ENCODE measurements at regions not wholly inside any gene's neighbourhood (a gene's known extent, or its start where the extent isn't known, plus 50 kb on each side); places are given as distances from the start of the nearest gene placed in this dataset.

DNA sequence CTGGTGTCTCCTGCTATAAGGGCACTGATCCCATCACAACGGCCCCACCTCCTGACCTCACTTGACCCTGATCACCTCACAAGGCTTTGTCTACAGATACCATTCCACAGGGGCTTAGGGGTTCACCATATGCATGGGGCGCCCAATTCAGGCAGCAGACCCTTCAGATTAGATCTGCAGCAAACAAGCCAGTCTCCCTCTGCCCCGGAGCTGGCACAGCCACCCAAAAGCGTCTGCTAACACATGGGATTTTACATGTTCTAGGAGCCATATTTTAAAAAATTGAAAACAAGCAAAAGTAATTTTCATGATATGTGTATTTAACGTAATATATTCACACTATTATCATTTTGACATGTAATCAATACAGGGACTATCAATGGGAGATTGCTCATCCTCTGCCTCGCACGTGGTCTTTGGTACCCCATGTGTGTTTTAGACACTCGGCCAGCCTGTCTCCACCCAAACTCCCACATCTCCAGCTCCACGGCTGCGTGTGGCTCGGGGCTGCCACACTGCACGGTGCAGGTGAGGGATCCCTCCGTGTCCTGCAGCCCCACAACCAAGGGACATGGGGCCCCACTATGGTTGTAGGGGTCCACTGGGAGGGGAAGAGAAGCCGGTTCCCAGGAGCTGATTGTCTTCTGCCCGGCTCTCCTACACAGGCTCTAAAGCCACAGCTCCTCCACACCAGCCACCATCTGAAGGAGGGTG lies 107.6 kb downstream of the RBFOX3 start:
- DNase-seq (ENCODE audit: low read depth in 2 of 2, low spot score in 1 of 2), result no peak

DNA sequence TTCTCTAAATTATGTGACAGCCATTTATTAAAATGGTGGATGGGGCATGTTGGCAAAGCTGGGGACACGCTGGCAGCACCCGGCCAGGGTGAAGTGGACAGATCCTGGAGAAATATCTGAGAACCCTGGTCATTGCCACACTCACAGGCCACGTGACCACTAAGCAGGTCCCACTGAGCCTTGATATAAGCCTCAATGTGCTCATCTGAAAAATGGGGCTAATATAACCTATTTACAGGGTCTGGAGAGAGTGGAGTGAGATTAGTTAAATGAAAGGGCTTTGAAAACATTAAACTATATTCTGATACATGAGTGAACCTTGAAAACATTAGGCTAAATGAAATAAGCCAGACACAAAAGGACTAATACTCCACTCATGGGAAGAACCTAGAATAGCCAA lies 108.9 kb downstream of the RBFOX3 start:
- no peak for DNase-seq (ENCODE audit: low read depth in 2 of 2, low spot score in 1 of 2)

DNA sequence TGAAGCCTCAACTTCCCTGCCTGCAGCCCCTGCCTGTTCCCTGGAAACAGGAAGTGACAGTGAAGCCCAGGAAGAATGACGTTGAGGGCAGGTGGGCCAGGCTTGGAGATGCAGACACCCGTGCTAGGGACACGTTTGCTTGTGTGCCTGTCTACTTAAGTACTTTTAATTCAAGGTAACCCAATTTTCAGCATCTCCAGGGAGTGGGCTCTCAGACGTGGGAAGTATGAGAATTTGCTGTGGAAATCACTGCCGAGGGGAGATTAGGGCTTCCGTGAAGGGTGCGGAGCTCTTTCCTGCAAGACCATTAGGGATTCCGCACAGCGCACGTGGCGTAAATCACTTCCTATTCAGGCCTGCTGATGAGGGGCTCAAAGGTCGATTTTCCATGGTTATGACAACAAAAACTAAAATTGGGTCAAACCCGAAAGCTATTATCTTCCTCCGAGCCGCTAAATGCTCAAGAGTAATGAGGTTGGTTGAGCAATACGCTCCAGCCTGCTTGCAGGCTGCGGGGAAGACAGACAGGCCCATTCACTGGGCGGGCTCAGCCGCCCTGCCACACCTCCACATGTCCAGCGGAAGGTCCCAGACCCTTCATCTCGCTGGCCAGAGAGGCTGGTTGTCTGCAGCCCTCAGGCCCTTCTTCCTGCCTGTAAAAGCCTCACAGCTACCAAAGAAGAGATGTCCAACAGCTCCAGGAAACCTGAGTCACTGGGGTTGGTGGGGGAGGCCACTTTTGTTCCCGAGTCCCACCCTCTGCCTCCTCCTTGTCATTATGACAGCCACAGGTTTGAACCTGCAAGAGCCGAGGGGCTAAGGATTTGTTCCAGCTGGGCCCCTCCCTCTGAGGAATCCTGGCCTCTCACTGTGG lies 109.9 kb downstream of the RBFOX3 start:
- DNase-seq (ENCODE audit: low read depth in 2 of 2, low spot score in 1 of 2), result no peak

DNA sequence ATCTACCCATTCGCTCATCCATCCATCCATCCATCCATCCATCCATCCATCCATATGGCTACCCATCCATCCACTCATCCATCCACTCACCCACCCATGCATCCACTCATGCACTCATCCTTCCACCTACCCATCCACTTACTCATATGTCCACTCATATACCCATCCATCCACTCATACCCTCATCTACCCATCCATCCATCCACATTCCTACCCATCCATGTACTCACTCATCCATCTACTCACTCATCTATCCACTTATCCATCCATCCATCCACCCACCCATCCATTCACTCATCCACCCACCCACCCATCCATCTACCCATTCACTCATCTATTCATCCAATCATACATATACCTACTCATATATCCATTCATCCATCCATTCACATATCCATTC lies 112.0 kb downstream of the RBFOX3 start:
- no peak for DNase-seq (ENCODE audit: low read depth in 2 of 2, low spot score in 1 of 2)

DNA sequence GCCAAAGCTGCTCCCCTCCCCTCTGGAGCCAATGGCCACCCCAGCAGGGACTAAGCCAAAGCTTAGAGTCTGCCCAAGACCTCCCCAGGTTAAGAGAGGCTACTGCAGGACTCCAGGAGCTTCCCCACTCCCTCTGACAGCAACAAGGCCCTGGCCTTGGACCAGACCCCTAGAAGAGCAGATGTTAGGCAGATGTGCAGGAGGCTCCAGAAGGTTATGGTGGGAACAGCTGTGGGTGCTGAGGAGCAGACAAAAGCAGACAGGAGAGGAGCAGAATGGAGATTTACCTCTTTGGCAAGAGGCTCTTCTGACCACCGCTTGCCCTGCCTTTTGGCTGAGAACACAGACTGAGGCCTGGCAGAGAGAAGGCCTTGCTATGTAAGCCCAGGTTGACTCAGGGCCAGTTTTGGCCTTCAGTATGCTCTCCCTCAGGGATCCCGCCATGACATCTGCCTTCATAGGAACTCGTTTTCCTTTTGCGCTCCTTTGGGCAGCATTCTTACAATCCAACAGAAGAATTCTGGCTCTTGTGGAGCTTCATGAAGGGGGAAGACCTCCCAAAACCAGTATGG lies 113.0 kb downstream of the RBFOX3 start:
- no peak for DNase-seq (ENCODE audit: low read depth in 2 of 2, low spot score in 1 of 2)

DNA sequence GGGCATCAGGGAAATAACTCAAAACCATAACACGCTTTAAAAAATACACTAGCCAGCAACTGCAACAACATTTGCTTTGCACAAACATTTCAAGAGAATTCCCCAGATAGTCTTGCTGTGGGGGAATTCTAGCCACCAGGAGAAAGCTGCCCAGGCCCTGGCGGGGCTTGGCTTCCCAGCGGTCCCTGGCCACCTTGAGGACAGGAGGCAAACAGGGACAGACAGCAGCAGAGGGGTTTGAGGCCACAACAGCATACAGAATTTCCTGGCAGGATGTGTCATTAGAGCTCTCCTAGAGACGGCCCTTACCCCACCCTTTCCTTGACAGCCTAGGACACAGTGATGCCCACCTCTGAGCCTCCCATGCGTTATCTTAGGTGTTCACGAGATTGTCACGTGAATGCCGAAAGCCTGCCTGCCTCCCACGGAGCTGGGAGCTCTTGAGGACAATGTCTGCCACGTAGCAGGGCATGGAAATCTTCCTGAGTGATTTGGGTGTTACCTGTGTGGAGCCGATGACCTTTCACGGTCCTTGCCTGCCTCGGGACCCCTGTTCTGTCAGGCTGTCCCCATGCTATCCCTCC lies 114.3 kb downstream of the RBFOX3 start:
- no peak for DNase-seq (ENCODE audit: low read depth in 2 of 2, low spot score in 1 of 2)

DNA sequence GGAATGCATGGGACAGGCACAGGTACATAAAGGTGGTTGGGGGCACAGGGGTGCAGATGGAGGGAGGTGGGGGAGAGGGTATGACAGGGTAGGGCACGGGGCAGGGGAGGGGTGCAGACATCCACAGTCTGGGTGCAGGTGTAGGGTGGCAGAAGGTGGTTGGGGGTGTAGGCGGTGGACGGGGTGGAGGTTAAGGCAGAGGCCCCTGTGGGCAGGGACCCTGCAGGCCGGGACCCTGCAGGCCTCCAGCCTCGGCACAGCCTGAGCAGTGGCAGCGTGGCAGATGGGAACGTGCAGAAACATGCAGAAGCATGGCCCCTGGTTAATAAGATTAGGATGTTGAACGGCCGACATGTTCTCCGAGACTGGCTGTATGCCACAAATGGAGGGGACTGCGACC lies 115.2 kb downstream of the RBFOX3 start:
- no peak for DNase-seq (ENCODE audit: low read depth in 2 of 2, low spot score in 1 of 2)

DNA sequence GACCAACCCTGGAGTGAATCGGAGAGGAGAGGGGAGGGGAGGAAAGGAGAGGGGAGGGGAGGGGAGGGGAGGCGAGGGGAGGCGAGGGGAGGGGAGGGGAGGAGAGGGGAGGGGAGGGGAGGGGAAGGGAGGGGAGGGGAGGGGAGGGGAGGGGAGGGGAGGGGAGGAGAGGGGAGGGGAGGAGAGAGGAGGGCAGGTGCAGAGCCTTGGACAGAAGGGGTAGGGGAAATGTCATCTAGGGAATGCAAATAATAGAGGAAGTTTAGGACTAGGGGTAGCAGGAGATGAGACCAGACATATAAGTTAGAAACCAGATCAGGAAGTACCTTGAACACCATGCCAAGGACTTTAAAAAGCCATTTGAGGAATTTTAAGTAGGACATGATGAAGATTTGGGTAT lies 119.8 kb downstream of the RBFOX3 start:
- no peak for DNase-seq (ENCODE audit: low read depth in 2 of 2, low spot score in 1 of 2)

DNA sequence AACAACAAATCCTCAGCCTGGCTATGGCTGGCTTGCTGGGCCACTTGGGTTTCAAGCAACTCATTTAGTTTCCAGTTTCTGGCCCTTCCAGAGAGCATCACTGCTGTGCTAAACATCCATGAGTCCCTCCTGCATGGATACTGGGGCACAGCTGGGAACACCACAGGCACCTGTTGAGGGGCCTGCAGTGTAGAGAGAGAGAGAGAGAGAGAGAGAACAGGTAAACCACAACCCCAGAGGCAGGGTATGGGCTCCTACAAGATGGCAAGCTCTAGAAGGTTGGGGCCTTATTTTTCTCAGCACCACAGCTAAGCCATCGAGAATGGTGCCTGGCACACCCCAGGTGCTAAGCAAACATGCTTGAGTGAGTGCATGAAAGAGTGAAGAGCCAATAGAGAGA lies 120.3 kb downstream of the RBFOX3 start:
- DNase-seq (ENCODE audit: low read depth in 2 of 2, low spot score in 1 of 2), result no peak

DNA sequence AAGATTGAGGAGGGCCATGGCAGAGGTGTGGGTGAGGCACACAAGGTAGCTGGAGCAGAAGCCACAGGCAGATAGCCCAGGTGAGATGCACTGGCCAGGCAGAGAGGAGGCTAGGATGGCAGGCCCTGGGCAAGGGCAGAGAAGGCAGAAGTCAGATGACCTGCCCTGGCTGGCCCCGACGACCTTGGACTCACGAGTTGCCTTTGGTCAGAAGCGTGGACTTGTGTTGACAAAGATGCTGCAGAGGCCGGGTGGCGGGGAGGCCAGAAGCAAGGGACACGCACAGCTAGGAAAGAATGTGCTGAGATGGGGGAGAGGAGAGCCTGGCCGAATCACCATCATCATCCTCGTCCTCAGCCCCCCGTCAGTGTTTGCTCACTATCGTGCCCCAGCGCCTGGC lies 123.7 kb downstream of the RBFOX3 start:
- no peak for DNase-seq (ENCODE audit: low read depth in 2 of 2, low spot score in 1 of 2)

DNA sequence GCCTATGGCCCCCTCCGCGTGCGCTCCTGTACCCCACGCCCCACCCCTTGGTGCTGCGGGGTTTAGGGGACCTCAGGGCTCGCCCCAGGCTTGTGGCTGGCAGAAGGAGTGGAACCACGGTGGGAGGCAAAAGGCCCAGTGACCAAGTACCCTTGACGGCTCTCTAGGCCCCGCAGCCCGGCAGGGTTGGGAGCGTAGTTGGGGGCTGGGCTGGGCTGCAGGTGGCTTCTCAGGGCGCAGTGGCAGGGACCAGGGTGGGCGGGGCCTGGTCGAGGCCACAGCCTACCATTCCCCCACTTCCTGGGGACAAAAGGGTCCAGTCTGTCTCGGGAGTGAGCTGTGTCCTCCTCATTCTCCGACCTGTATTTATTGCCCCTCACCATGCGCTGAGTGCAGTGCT lies 124.9 kb downstream of the RBFOX3 start:
- DNase-seq (ENCODE audit: low read depth in 2 of 2, low spot score in 1 of 2), result no peak

DNA sequence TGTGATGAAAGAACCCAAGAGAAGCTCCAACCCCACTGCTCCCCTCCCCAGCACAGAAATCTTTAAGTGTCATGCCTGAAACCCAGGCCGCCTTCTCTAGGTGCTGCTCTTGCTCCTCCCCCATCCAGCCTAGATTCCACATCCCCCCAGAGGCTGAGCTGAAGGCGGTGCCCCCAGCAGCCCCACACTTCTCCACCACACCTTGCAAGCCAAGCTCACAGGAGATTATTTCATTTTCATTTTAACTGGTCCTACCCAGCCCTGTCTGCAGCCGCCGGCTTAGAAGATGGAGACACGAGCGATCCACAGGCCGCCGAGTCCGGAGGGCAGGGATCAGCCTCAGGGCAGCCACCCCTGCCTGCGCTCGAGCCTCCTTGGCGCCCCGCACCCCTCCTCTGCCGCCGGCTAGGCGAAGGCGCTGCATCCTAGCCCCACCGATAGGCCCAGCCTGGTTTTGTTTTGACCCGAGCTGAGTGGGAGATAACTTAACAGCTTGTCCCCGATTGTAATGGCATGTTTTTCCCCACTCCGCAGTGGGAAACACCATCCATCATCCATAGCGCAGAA lies 125.3 kb downstream of the RBFOX3 start:
- DNase-seq (ENCODE audit: low read depth in 2 of 2, low spot score in 1 of 2), result no peak

DNA sequence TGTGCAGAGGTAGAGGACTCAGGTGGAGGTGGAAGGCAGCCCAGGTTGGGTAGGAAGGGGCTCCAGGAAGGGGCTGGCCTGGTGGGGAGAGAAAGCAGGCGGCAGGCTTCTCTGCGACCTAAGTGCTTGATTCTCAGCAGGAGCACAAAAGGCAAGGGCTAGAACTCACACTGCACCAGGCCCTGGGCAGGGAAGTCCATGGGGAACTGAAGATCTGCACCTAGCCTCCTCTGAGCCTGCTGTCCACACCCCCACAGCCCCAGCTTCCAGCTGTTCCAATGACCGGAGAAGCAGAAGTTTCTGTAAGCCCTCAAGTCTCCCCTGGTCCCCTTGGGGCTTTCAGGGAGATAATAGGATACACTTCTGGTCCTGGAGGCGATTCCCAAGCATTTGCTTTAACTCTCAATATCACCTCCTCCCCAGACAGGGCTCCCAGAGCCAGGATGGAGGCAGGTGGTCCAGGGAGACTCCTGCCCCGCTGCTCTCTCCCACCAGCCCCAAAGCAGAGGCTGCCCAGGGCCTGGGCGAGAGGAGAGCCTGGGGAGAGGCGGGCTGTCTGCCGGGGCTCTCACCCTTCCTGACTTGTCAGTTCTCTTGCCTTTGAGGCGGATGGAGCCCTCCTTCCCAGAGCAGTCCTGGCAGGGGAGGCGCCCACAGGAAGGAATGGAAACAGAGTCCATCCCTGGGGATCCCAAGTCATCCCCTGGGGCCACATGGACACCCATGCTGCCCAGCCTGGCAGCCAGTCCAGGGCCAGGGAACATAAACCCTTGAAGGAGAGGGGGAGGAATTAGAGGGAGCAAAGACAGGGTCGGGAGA lies 126.0 kb downstream of the RBFOX3 start:
- DNase-seq (ENCODE audit: low read depth in 2 of 2, low spot score in 1 of 2), result no peak

DNA sequence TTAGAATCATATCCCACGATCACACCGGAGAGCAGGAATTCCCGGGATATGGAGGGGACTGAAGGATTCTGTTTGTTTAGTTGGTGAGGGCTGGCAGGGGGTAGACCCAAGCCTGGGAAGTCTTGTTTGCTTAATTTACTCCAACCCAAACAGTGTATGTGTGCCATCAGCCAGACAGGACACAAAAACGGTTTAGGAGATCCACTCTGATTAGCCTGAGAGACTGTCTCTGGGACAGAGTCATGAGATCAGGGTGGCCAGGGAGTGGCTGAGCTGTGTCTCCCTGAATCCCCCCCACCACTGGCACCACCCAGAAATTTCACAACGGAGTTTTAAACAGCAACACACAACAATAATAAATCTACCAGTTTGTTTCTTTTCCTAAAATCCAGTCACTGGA lies 127.0 kb downstream of the RBFOX3 start:
- no peak for DNase-seq (ENCODE audit: low read depth in 2 of 2, low spot score in 1 of 2)

DNA sequence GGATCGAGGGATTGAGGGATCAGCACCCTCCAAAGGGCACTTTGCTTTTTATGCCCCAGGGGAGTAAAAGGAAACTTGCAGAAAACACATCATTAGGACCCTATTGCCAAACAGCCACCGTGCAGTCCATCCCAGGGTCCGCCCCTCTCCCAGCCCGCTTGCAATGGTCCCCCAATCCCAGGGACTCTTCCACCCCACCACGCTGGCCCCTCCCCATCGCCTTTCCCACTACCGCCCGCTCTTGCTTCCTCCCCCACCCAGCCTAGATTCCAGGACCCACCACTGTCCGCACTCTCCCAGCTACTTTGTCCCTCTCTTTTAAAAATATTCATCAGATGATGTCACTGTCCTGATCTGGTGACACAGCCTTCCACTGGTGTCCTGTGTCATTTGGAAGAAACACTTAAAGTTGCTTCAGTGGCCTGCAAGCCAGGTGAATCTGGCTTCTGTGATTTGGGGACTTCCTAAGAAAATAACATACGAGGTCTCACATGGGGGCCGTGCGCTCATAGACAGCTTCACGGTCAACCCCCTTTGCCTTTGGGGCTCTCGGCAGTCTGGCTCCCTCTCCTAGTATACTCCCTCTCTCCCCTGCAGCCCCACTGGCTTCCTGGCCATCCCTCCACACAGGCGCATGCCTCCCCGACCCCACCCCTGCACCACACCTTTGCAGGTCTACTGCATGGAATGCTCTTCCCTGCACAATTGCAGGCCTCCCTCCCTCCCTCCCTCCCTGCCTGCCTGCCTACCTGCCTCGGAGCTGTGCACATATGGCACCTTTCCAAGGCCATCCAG lies 127.9 kb downstream of the RBFOX3 start:
- DNase-seq (ENCODE audit: low read depth in 2 of 2, low spot score in 1 of 2), result no peak

DNA sequence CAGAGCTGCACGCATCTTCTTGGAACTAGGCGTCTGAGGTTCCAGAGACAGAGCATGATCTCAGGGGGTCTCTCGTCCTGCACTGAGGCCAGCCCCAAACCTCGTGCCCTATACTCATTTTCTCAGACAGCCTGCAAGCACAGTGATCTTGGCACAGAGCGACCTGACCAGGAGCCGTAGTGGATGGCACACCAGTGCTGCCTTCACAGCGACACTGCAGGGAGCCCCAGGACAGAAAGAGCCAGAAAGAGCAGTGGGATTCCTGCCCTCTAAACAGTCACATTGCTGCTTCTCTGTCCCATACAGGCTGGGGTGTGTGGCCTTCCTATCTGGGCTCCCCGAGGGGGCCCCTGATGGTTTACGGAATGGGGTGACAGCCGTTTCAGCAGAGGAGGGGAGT lies 131.0 kb downstream of the RBFOX3 start:
- no peak for DNase-seq (ENCODE audit: low read depth in 2 of 2, low spot score in 1 of 2)

DNA sequence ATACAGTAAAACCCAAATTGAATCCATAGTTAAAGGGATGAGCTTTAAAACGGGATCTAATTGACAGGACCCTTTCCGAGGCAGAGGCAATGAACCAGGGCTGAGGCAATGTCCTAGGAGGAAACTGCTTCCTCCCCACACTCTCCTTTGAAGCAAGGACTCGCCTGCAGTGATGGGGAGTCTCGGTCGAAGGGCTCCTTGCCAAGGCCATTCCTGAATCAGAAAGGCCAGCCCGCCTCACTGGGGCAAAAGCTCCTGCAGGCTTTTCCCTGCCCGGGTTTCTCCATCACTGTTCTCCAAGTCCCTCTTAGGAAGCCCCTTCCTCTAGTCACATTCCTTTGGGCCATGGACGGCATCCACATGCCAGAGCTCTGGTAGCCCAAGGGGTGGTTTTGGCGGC lies 132.0 kb downstream of the RBFOX3 start:
- DNase-seq (ENCODE audit: low read depth in 2 of 2, low spot score in 1 of 2), result no peak

DNA sequence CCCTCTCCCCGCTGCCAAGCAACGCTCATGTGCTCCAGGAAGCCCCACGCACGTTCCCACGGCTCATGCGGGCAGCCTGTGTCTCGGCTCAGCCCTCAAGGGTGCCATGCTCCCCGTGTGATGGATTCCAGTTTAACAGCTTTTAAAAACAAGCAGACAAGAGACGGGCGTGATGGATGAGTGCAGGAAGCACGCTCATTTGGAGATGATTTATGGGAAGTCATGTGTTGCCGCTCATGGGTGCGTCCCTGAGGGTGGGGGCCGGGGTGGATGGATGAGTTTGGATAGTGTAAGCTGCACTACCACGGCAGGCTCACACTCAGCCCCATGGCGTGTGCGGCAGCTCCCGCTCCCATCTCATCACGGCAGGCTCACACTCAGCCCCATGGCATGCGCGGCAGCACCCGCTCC lies 132.8 kb downstream of the RBFOX3 start:
- no peak for DNase-seq (ENCODE audit: low read depth in 2 of 2, low spot score in 1 of 2)

DNA sequence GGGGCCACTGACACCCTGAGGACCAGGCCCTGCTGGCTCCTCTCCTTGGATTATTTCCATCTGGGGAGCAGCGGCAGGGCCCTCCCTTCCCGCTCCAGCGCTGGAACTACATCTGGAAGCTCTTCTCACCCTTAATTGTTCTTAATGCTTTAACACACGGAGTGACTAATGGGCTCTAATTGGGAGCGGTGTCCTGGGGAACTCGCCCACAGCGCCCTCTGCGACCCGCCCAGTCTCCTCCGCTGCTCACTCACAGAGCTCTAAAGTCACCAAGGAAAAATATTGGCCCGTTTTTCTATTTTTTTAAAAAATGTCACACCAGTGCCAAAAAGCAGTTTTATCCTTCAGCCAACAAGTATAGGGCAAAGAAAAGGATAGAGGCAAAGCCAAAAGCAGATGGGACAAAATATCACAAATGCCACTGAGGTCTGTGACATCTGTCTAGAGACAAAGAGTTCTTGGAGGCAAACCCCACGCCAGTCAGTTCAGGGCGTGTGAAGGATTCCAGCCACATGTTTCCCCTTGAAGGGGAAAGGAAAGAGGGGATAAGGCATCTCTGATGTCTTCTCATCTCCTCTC lies 134.7 kb downstream of the RBFOX3 start:
- DNase-seq (ENCODE audit: low read depth in 2 of 2, low spot score in 1 of 2), result no peak
